WTC11 (cell line): ENCODE measurements at regions not wholly inside any gene's neighbourhood (a gene's known extent, or its start where the extent isn't known, plus 50 kb on each side); places are given as distances from the start of the nearest gene placed in this dataset.

ENCODE experiments used
- ATAC-seq: fragments of 200-7000 bp; cut with Tn5 transposase; 2 replicates; pipeline ENCODE4 v1.10.0; 2021; ENCODE audit warnings: mild to moderate bottlenecking, moderate library complexity
- CTCF ChIA-PET: fragments of 300-600 bp; sonication (Branson Sonifier 250); formaldehyde crosslinking; loops from one replicate; lab custom pipeline; 2021; ENCODE audit warnings: antibody characterized with exemption; lab: Charles Lee
- POLR2A ChIA-PET: fragments of 350-600 bp; sonication (Branson Sonifier 250); formaldehyde crosslinking; loops from one replicate; lab custom pipeline; 2021; ENCODE audit warnings: antibody characterized with exemption; lab: Charles Lee
- DNase-seq: peaks from one replicate; pipeline ENCODE4 v3.0.0; 2021; ENCODE audit warnings: low spot score
- H3K27ac Mint-ChIP-seq: 2 replicates; pipeline ENCODE4 v1.8.0; 2021; ENCODE audit warnings: mixed read lengths
- H3K27me3 Mint-ChIP-seq: 2 replicates; pipeline ENCODE4 v1.8.0; 2021; ENCODE audit warnings: low read depth, mild to moderate bottlenecking, moderate library complexity, mixed read lengths
- H3K36me3 Mint-ChIP-seq: 2 replicates; pipeline ENCODE4 v1.8.0; 2021; ENCODE audit warnings: mixed read lengths
- H3K4me1 Mint-ChIP-seq: 2 replicates; pipeline ENCODE4 v1.8.0; 2022; ENCODE audit warnings: mixed read lengths
- H3K4me3 Mint-ChIP-seq: 2 replicates; pipeline ENCODE4 v1.8.0; 2021; ENCODE audit warnings: mild to moderate bottlenecking, moderate library complexity, mixed read lengths
- H3K9me3 Mint-ChIP-seq: 2 replicates; pipeline ENCODE4 v1.8.0; 2021; ENCODE audit warnings: mixed read lengths
- FOXP1 ChIP-seq: sonication (generic); formaldehyde crosslinking; IDR thresholded peaks from 2 replicates; pipeline ENCODE4 v1.8.0; 2022; ENCODE audit warnings: missing genetic modification reagents, mild to moderate bottlenecking, moderate library complexity, borderline replicate concordance
- GABPB1 ChIP-seq: sonication (generic); formaldehyde crosslinking; IDR thresholded peaks from 2 replicates; pipeline ENCODE4 v1.8.1; 2023; ENCODE audit warnings: mild to moderate bottlenecking, missing genetic modification reagents
- KAT7 ChIP-seq: sonication (generic); formaldehyde crosslinking; IDR thresholded peaks from 2 replicates; pipeline ENCODE4 v1.8.1; 2023; ENCODE audit warnings: missing genetic modification reagents, mild to moderate bottlenecking, borderline replicate concordance
- MXD4 ChIP-seq: fragments of 250-450 bp; sonication (Bioruptor Pico); IDR thresholded peaks from 2 replicates; pipeline ENCODE4 v1.8.0; 2021; ENCODE audit warnings: mild to moderate bottlenecking, moderate library complexity, borderline replicate concordance
- NFE2L1 ChIP-seq: sonication (generic); formaldehyde crosslinking; IDR thresholded peaks from 2 replicates; pipeline ENCODE4 v1.8.1; 2023; ENCODE audit warnings: missing genetic modification reagents
- NR3C1 ChIP-seq: sonication (generic); formaldehyde crosslinking; conservative IDR thresholded peaks from 2 replicates; pipeline ENCODE4 v1.8.1; 2023; ENCODE audit warnings: low read depth, mild to moderate bottlenecking, missing genetic modification reagents
- OVOL2 ChIP-seq: fragments of 250-450 bp; sonication (Bioruptor Pico); IDR thresholded peaks from 2 replicates; pipeline ENCODE4 v1.9.0; 2021; ENCODE audit warnings: mild to moderate bottlenecking, borderline replicate concordance
- SP1 ChIP-seq: sonication (generic); formaldehyde crosslinking; conservative IDR thresholded peaks from 2 replicates; pipeline ENCODE4 v1.8.1; 2022; ENCODE audit warnings: missing genetic modification reagents
- TF ChIP-seq, protein P1 (sequence below): sonication (generic); formaldehyde crosslinking; conservative IDR thresholded peaks from 2 replicates; pipeline ENCODE4 v1.8.1; 2022; ENCODE audit warnings: mild to moderate bottlenecking, missing genetic modification reagents
- TF ChIP-seq, protein P2 (sequence below): fragments of 250-450 bp; sonication (Bioruptor Pico); IDR thresholded peaks from 2 replicates; pipeline ENCODE4 v1.9.0; 2021; ENCODE audit warnings: mild to moderate bottlenecking
- TF ChIP-seq, protein P3 (sequence below): sonication (generic); formaldehyde crosslinking; IDR thresholded peaks from 2 replicates; pipeline ENCODE4 v1.8.0; 2022; ENCODE audit warnings: mild to moderate bottlenecking, missing genetic modification reagents
- TF ChIP-seq, protein P4 (sequence below): sonication (generic); formaldehyde crosslinking; IDR thresholded peaks from 2 replicates; pipeline ENCODE4 v1.8.0; 2023; ENCODE audit warnings: mild to moderate bottlenecking, missing genetic modification reagents
- TF ChIP-seq, protein P5 (sequence below): fragments of 250-450 bp; sonication (Bioruptor Pico); IDR thresholded peaks from 2 replicates; pipeline ENCODE4 v1.8.0; 2021; ENCODE audit warnings: mild to moderate bottlenecking
- TF ChIP-seq, protein P6 (sequence below): sonication (generic); formaldehyde crosslinking; conservative IDR thresholded peaks from 2 replicates; pipeline ENCODE4 v1.8.1; 2023; ENCODE audit warnings: mild to moderate bottlenecking, low read depth, missing genetic modification reagents, moderate library complexity

DNA sequence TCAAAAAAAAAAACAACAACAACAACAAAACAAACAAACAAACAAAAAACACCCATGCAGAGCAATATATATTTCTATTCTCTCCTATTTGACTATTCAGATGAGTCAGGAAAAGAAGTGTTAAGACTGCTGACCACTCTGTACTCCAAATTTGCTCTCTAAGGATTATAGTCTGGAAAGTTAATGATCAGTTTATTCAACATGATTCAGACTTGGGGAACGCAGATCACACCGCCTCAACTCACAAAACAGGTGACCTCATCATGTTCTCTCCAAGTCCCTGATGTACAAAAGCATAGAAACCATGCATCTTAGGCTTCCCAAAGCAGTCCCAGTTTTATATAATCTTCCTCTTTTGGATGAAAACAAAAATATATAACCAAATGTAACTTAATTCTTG is 51.9 kb upstream of the PRRC2C start (continued):
- TF ChIP-seq, protein P1, sequence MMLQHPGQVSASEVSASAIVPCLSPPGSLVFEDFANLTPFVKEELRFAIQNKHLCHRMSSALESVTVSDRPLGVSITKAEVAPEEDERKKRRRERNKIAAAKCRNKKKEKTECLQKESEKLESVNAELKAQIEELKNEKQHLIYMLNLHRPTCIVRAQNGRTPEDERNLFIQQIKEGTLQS (CRISPR knock-in tag) = no peak
- TF ChIP-seq, protein P2, sequence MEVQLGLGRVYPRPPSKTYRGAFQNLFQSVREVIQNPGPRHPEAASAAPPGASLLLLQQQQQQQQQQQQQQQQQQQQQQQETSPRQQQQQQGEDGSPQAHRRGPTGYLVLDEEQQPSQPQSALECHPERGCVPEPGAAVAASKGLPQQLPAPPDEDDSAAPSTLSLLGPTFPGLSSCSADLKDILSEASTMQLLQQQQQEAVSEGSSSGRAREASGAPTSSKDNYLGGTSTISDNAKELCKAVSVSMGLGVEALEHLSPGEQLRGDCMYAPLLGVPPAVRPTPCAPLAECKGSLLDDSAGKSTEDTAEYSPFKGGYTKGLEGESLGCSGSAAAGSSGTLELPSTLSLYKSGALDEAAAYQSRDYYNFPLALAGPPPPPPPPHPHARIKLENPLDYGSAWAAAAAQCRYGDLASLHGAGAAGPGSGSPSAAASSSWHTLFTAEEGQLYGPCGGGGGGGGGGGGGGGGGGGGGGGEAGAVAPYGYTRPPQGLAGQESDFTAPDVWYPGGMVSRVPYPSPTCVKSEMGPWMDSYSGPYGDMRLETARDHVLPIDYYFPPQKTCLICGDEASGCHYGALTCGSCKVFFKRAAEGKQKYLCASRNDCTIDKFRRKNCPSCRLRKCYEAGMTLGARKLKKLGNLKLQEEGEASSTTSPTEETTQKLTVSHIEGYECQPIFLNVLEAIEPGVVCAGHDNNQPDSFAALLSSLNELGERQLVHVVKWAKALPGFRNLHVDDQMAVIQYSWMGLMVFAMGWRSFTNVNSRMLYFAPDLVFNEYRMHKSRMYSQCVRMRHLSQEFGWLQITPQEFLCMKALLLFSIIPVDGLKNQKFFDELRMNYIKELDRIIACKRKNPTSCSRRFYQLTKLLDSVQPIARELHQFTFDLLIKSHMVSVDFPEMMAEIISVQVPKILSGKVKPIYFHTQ (CRISPR knock-in tag) = no peak
- TF ChIP-seq, protein P3, sequence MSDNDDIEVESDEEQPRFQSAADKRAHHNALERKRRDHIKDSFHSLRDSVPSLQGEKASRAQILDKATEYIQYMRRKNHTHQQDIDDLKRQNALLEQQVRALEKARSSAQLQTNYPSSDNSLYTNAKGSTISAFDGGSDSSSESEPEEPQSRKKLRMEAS = no peak
- TF ChIP-seq KAT7 (CRISPR knock-in tag) = no peak
- TF ChIP-seq, protein P4, sequence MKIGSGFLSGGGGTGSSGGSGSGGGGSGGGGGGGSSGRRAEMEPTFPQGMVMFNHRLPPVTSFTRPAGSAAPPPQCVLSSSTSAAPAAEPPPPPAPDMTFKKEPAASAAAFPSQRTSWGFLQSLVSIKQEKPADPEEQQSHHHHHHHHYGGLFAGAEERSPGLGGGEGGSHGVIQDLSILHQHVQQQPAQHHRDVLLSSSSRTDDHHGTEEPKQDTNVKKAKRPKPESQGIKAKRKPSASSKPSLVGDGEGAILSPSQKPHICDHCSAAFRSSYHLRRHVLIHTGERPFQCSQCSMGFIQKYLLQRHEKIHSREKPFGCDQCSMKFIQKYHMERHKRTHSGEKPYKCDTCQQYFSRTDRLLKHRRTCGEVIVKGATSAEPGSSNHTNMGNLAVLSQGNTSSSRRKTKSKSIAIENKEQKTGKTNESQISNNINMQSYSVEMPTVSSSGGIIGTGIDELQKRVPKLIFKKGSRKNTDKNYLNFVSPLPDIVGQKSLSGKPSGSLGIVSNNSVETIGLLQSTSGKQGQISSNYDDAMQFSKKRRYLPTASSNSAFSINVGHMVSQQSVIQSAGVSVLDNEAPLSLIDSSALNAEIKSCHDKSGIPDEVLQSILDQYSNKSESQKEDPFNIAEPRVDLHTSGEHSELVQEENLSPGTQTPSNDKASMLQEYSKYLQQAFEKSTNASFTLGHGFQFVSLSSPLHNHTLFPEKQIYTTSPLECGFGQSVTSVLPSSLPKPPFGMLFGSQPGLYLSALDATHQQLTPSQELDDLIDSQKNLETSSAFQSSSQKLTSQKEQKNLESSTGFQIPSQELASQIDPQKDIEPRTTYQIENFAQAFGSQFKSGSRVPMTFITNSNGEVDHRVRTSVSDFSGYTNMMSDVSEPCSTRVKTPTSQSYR (CRISPR knock-in tag) = no peak
- TF ChIP-seq OVOL2 (CRISPR knock-in tag) = no peak
- TF ChIP-seq, protein P5, sequence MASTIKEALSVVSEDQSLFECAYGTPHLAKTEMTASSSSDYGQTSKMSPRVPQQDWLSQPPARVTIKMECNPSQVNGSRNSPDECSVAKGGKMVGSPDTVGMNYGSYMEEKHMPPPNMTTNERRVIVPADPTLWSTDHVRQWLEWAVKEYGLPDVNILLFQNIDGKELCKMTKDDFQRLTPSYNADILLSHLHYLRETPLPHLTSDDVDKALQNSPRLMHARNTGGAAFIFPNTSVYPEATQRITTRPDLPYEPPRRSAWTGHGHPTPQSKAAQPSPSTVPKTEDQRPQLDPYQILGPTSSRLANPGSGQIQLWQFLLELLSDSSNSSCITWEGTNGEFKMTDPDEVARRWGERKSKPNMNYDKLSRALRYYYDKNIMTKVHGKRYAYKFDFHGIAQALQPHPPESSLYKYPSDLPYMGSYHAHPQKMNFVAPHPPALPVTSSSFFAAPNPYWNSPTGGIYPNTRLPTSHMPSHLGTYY = no peak
- no peak for TF ChIP-seq MXD4

DNA sequence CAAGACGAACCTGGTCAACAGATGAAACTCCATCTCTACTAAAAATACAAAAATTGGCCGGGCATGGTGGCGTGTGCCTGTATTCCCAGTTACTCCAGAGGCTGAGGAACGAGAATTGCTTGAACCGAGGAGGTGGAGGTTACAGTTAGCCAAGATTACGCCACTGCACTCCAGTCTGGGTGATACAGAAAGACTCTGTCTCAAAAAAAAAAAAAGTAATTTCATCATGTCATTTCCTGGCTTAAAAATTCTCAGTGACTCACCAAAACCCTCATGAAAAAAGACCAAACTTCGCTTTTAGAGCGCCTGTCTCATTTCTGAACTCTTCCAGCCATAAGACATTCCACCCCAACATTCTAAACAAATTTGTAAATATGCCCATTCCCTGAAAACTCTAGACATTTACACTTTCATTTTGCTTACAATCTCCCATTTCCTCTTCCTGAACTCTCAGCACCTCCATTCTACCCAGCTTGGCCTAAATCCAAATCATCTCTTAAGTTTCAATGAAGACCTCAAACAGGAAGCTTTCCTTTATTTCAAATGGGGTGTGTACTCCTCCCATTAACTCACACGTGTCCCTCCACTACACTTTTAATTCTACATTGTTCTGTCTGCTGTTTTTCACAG is 50.5 kb upstream of the PRRC2C start:
- H3K4me1 Mint-ChIP-seq = peaks cover 64% of the 10 kb centered on the region
- peaks cover 7% of the 10 kb centered on the region for H3K9me3 Mint-ChIP-seq
- CTCF ChIA-PET = no interaction called here
- POLR2A ChIA-PET = no interaction called here
- no peak overlapping the region for H3K4me3 Mint-ChIP-seq
- DNase-seq (no peak), ATAC-seq (no peak)
- H3K27ac Mint-ChIP-seq = peak overlapping the region; percentile 38
- peaks cover 4% of the 10 kb centered on the region for H3K27me3 Mint-ChIP-seq
- no peak for TF ChIP-seq SP1 (CRISPR knock-in tag)
- no peak for TF ChIP-seq NR3C1 (CRISPR knock-in tag)
- TF ChIP-seq GABPB1 (CRISPR knock-in tag) = no peak
- TF ChIP-seq, protein P6, sequence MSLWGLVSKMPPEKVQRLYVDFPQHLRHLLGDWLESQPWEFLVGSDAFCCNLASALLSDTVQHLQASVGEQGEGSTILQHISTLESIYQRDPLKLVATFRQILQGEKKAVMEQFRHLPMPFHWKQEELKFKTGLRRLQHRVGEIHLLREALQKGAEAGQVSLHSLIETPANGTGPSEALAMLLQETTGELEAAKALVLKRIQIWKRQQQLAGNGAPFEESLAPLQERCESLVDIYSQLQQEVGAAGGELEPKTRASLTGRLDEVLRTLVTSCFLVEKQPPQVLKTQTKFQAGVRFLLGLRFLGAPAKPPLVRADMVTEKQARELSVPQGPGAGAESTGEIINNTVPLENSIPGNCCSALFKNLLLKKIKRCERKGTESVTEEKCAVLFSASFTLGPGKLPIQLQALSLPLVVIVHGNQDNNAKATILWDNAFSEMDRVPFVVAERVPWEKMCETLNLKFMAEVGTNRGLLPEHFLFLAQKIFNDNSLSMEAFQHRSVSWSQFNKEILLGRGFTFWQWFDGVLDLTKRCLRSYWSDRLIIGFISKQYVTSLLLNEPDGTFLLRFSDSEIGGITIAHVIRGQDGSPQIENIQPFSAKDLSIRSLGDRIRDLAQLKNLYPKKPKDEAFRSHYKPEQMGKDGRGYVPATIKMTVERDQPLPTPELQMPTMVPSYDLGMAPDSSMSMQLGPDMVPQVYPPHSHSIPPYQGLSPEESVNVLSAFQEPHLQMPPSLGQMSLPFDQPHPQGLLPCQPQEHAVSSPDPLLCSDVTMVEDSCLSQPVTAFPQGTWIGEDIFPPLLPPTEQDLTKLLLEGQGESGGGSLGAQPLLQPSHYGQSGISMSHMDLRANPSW (CRISPR knock-in tag) = no peak
- TF ChIP-seq NFE2L1 (CRISPR knock-in tag) = no peak
- TF ChIP-seq FOXP1 (CRISPR knock-in tag) = no peak
- peaks cover 8% of the 10 kb centered on the region for H3K36me3 Mint-ChIP-seq
